Neural cell (in vitro differentiated cells): ENCODE measurements at regions not wholly inside any gene's neighbourhood (a gene's known extent, or its start where the extent isn't known, plus 50 kb on each side); places are given as distances from the start of the nearest gene placed in this dataset.

Source experiments
- H2AFZ ChIP-seq: fragments of 200-600, 300-800 bp; sonication (generic), shearing (Covaris generic); 2 replicates; pipeline ENCODE4 v1.6.0; 2014; ENCODE audit warnings: low read depth, mild to moderate bottlenecking, antibody characterized with exemption, low read length, moderate library complexity
- H3F3A ChIP-seq: fragments of 200-600 bp; shearing (Covaris generic); 2 replicates; pipeline ENCODE4 v1.6.1; 2016; ENCODE audit warnings: mild to moderate bottlenecking, moderate library complexity, mixed read lengths, antibody characterized with exemption, low read length; ENCODE audit not compliant: insufficient read depth, poor library complexity, severe bottlenecking
- H3K27ac ChIP-seq: fragments of 200-600, 300-800 bp; sonication (generic), shearing (Covaris generic); 2 replicates; pipeline ENCODE4 v1.5.1; 2014; ENCODE audit warnings: mild to moderate bottlenecking, low read length, moderate library complexity
- H3K27me3 ChIP-seq: fragments of 300-800, 200-600 bp; sonication (generic), shearing (Covaris generic); 2 replicates; pipeline ENCODE4 v1.6.0; 2014; ENCODE audit warnings: mild to moderate bottlenecking, low read depth, low read length, moderate library complexity; ENCODE audit not compliant: insufficient read depth
- H3K36me3 ChIP-seq: fragments of 300-800, 200-600 bp; sonication (generic), shearing (Covaris generic); 2 replicates; pipeline ENCODE4 v1.5.1; 2014; ENCODE audit warnings: mild to moderate bottlenecking, antibody characterized with exemption, low read length, moderate library complexity; ENCODE audit not compliant: insufficient read depth
- H3K4me2 ChIP-seq: fragments of 300-800, 200-600 bp; sonication (generic), shearing (Covaris generic); 2 replicates; pipeline ENCODE4 v1.6.0; 2014; ENCODE audit warnings: mild to moderate bottlenecking, low read length
- H3K4me3 ChIP-seq: fragments of 300-800, 200-600 bp; sonication (generic), shearing (Covaris generic); 2 replicates; pipeline ENCODE4 v1.5.1; 2014; ENCODE audit warnings: mild to moderate bottlenecking, low read length, moderate library complexity
- H3K79me2 ChIP-seq: fragments of 200-600 bp; shearing (Covaris generic); replicated peaks from 2 replicates; pipeline ENCODE4 v1.6.0; 2014; ENCODE audit warnings: mild to moderate bottlenecking, low read length, moderate library complexity; ENCODE audit not compliant: insufficient read depth
- H3K9ac ChIP-seq: fragments of 300-800, 200-600 bp; sonication (generic), shearing (Covaris generic); 2 replicates; pipeline ENCODE4 v1.6.1; 2016; ENCODE audit warnings: mild to moderate bottlenecking, low read length, mixed read lengths
- H3K9me2 ChIP-seq: fragments of 200-600 bp; shearing (Covaris generic); 2 replicates; pipeline ENCODE4 v1.6.1; 2016; ENCODE audit warnings: mild to moderate bottlenecking, low read length, mixed read lengths; ENCODE audit not compliant: insufficient read depth
- H3K9me3 ChIP-seq: fragments of 200-600, 300-800 bp; sonication (generic), shearing (Covaris generic); 2 replicates; pipeline ENCODE4 v1.6.1; 2016; ENCODE audit warnings: mild to moderate bottlenecking, mixed run types, low read length, moderate library complexity, mixed read lengths
- H4K20me1 ChIP-seq: fragments of 200-600 bp; shearing (Covaris generic); 2 replicates; pipeline ENCODE4 v1.6.1; 2016; ENCODE audit warnings: mild to moderate bottlenecking, mixed run types; ENCODE audit not compliant: insufficient read depth
- EP300 ChIP-seq: fragments of 450-650 bp; conservative IDR thresholded peaks from 2 replicates; pipeline ENCODE4 v1.6.1; 2014; ENCODE audit warnings: antibody characterized with exemption, mild to moderate bottlenecking, moderate library complexity; ENCODE audit not compliant: poor library complexity, severe bottlenecking
- EZH2 ChIP-seq: fragments of 200-600, 300-800 bp; shearing (Covaris generic), sonication (generic); IDR thresholded peaks from 2 replicates; pipeline ENCODE4 v1.6.1; 2014; ENCODE audit warnings: antibody characterized with exemption, low read length, borderline replicate concordance, mild to moderate bottlenecking; ENCODE audit not compliant: insufficient read depth, poor library complexity, severe bottlenecking
- MXI1 ChIP-seq: fragments of 450-650 bp; conservative IDR thresholded peaks from 2 replicates; pipeline ENCODE4 v1.6.1; 2014; ENCODE audit warnings: antibody characterized with exemption, mild to moderate bottlenecking; ENCODE audit not compliant: poor library complexity, severe bottlenecking
- POLR2AphosphoS5 ChIP-seq: IDR thresholded peaks from 2 replicates; pipeline ENCODE4 v1.6.1; 2012
- RAD21 ChIP-seq: fragments of 450-650 bp; conservative IDR thresholded peaks from 2 replicates; pipeline ENCODE4 v1.6.1; 2014; ENCODE audit warnings: antibody characterized with exemption, mild to moderate bottlenecking, moderate library complexity
- SMC3 ChIP-seq: fragments of 450-650 bp; conservative IDR thresholded peaks from 2 replicates; pipeline ENCODE4 v1.6.1; 2014; ENCODE audit warnings: antibody characterized with exemption, mild to moderate bottlenecking, moderate library complexity; ENCODE audit not compliant: poor library complexity
- TAF1 ChIP-seq: IDR thresholded peaks from 2 replicates; pipeline ENCODE4 v1.6.1; 2012; ENCODE audit warnings: low read depth
- TF ChIP-seq, protein P1 (sequence below): fragments of 450-650 bp; IDR thresholded peaks from 2 replicates; pipeline ENCODE4 v1.5.1; 2014; ENCODE audit warnings: antibody characterized with exemption, mild to moderate bottlenecking, moderate library complexity; ENCODE audit not compliant: poor library complexity, severe bottlenecking
- TF ChIP-seq, protein P2 (sequence below): IDR thresholded peaks from 2 replicates; pipeline ENCODE4 v1.6.1; 2012; ENCODE audit warnings: borderline replicate concordance

DNA sequence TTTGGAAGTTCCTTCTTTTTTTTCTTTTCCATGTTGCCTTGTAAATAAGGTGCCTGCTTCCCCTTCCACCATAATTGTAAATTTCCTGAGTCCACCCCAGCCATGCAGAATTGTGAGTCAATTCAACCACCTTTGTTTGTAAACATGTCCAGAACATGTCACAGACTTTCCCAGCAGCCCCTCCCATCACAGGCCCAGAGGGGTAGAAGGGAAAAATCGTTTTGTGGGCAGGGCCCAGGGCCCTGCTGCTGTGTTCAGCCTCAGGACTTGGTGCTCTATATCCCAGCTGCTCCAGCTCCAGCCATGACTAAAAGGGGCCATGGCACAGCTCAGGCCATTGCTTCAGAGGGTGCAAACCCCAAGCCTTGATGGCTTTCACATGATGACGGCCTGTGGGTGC is 384.6 kb upstream of the NCAM2 start (continued):
- no peak for TF ChIP-seq POLR2AphosphoS5
- no peak for TF ChIP-seq EZH2

DNA sequence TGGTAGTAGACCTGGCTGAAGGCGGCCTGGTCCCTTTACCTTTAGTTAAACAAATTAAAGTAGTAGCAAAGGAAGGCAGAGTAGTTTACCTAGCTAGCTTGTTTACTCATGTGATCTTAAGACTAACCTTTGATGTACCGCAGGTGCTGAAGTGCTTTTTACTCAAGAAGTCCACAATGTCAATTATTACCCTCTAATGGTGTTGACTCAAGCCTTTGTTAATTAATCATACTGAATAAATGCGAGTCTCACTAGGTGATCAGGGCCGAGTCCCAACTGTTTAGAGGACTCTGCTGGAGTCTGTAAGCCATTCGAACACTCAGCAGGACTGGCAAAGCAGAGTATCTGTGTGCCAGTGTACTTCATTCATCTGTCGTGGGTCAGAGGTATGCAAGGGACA is 381.1 kb upstream of the NCAM2 start:
- Histone ChIP-seq H3K27me3 (no peaks in the 10 kb centered on the region), H3K4me3 (no peak overlapping the region), H2AFZ (no peak overlapping the region), H3K79me2 (no peaks in the 10 kb centered on the region), H3F3A (no peaks in the 10 kb centered on the region), H3K4me2 (no peak overlapping the region), H3K9me2 (no peaks in the 10 kb centered on the region), H3K36me3 (no peaks in the 10 kb centered on the region), H3K27ac (no peak overlapping the region), H3K9me3 (no peaks in the 10 kb centered on the region), H4K20me1 (no peaks in the 10 kb centered on the region), H3K9ac (no peak overlapping the region)
- TF ChIP-seq EP300, result no peak

DNA sequence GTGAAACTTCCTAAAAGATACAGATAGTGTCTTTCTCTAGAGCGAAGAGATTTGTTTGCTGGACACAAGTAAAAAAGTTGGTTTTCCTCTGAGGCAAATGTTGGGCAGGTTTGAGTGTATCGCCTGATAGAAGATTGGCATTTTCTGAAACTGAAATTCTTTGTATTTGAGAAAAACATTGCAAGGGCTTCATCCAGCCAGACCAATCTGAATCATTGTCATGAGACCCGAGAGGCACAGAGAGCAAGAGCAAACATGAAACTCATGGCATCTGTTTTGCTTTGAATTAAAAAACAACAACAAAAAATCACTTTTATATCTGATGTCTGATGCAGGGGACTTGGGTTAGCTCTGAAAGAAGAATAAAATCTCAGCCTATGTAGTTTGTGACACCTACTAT is 379.3 kb upstream of the NCAM2 start:
- no peaks in the 10 kb centered on the region for H3F3A ChIP-seq
- TF ChIP-seq, protein P1, sequence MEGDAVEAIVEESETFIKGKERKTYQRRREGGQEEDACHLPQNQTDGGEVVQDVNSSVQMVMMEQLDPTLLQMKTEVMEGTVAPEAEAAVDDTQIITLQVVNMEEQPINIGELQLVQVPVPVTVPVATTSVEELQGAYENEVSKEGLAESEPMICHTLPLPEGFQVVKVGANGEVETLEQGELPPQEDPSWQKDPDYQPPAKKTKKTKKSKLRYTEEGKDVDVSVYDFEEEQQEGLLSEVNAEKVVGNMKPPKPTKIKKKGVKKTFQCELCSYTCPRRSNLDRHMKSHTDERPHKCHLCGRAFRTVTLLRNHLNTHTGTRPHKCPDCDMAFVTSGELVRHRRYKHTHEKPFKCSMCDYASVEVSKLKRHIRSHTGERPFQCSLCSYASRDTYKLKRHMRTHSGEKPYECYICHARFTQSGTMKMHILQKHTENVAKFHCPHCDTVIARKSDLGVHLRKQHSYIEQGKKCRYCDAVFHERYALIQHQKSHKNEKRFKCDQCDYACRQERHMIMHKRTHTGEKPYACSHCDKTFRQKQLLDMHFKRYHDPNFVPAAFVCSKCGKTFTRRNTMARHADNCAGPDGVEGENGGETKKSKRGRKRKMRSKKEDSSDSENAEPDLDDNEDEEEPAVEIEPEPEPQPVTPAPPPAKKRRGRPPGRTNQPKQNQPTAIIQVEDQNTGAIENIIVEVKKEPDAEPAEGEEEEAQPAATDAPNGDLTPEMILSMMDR, result no peak
- TF ChIP-seq POLR2AphosphoS5, result no peak
- no peak overlapping the region for H2AFZ ChIP-seq
- no peaks in the 10 kb centered on the region for H3K79me2 ChIP-seq
- H3K9ac ChIP-seq, result no peak overlapping the region
- no peak overlapping the region for H3K4me2 ChIP-seq
- no peaks in the 10 kb centered on the region for H4K20me1 ChIP-seq
- no peaks in the 10 kb centered on the region for H3K9me3 ChIP-seq
- no peaks in the 10 kb centered on the region for H3K36me3 ChIP-seq
- H3K9me2 ChIP-seq, result no peaks in the 10 kb centered on the region
- H3K27ac ChIP-seq, result no peak overlapping the region
- H3K4me3 ChIP-seq, result no peak overlapping the region
- no peaks in the 10 kb centered on the region for H3K27me3 ChIP-seq

DNA sequence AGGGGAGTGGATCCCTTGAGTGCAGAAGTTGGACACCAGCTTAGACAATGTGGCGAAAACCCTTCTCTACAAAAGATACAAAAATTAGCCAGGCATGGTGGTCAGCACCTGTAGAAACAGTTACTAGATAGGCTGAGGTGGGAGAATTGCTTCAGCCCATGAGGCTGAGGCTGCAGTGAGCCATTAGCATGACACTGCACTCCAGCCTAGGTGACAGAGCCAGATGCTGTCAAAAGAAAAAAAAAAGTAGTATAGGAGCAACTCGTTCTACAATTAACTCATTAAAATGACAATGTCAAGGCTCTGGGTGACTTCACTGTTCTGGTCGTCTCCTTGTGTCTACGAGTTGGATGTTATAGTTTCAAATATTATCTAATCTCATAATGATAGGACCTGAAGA is 370.6 kb upstream of the NCAM2 start:
- H3K79me2 ChIP-seq, result no peaks in the 10 kb centered on the region
- H3K9ac ChIP-seq, result no peak overlapping the region
- H3K9me2 ChIP-seq, result no peaks in the 10 kb centered on the region
- TF ChIP-seq TAF1, result no peak
- TF ChIP-seq EZH2, result no peak
- no peak for TF ChIP-seq RAD21
- no peak for TF ChIP-seq SMC3
- TF ChIP-seq POLR2AphosphoS5, result no peak
- TF ChIP-seq EP300, result no peak
- TF ChIP-seq, protein P1, result no peak
- no peak for TF ChIP-seq MXI1
- TF ChIP-seq, protein P2, sequence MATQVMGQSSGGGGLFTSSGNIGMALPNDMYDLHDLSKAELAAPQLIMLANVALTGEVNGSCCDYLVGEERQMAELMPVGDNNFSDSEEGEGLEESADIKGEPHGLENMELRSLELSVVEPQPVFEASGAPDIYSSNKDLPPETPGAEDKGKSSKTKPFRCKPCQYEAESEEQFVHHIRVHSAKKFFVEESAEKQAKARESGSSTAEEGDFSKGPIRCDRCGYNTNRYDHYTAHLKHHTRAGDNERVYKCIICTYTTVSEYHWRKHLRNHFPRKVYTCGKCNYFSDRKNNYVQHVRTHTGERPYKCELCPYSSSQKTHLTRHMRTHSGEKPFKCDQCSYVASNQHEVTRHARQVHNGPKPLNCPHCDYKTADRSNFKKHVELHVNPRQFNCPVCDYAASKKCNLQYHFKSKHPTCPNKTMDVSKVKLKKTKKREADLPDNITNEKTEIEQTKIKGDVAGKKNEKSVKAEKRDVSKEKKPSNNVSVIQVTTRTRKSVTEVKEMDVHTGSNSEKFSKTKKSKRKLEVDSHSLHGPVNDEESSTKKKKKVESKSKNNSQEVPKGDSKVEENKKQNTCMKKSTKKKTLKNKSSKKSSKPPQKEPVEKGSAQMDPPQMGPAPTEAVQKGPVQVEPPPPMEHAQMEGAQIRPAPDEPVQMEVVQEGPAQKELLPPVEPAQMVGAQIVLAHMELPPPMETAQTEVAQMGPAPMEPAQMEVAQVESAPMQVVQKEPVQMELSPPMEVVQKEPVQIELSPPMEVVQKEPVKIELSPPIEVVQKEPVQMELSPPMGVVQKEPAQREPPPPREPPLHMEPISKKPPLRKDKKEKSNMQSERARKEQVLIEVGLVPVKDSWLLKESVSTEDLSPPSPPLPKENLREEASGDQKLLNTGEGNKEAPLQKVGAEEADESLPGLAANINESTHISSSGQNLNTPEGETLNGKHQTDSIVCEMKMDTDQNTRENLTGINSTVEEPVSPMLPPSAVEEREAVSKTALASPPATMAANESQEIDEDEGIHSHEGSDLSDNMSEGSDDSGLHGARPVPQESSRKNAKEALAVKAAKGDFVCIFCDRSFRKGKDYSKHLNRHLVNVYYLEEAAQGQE, result no peak
- H3K27me3 ChIP-seq, result no peaks in the 10 kb centered on the region
- H3K4me2 ChIP-seq, result no peak overlapping the region
- H2AFZ ChIP-seq, result no peak overlapping the region
- no peak overlapping the region for H3K27ac ChIP-seq
- H3K36me3 ChIP-seq, result no peaks in the 10 kb centered on the region
- H3K4me3 ChIP-seq, result no peak overlapping the region
- no peaks in the 10 kb centered on the region for H4K20me1 ChIP-seq
- no peaks in the 10 kb centered on the region for H3K9me3 ChIP-seq
- H3F3A ChIP-seq, result no peaks in the 10 kb centered on the region
